A549 (cell line): ENCODE measurements at regions not wholly inside any gene's neighbourhood (a gene's known extent, or its start where the extent isn't known, plus 50 kb on each side); places are given as distances from the start of the nearest gene placed in this dataset.

Experiments used
- ATAC-seq, 2 experiments: fragments of 200-7000 bp in 1 of 2; fragments of >200 bp in 1 of 2; cut with Nextera tagmentation in 1 of 2; cut with Tn5 transposase in 1 of 2; 3 replicates each; pipeline versions ENCODE4 v1.8.0 to v1.9.1; 2018 to 2020; ENCODE audit warnings: mild to moderate bottlenecking in 1 of 2, moderate library complexity in 1 of 2
- CTCF ChIA-PET: fragments of 300-600 bp; sonication (Branson Sonifier 250); formaldehyde crosslinking; extraction: SDS; loops from one replicate; lab custom pipeline; 2021; ENCODE audit warnings: antibody characterized with exemption, inconsistent platforms; lab: Yijun Ruan, JAX
- POLR2A ChIA-PET: fragments of 350-600 bp; formaldehyde crosslinking; extraction: SDS; loops from one replicate; lab custom pipeline; 2021; ENCODE audit warnings: antibody characterized with exemption, inconsistent platforms; lab: Yijun Ruan, JAX
- DNase-seq, 2 experiments: peaks; one replicate each; pipeline versions ENCODE4 v3.0.0 to v3.0.0-alpha.2; 2011 to 2016; ENCODE audit warnings: low read depth in 1 of 2, low spot score in 1 of 2
- FAIRE-seq: peaks from 2 replicates; lab custom pipeline; 2011; peaks lifted over from hg19 to GRCh38; lab: Jason Lieb, UNC
- H3K27ac ChIP-seq, 2 experiments: fragments of >200 bp; sonication (Bioruptor Twin); formaldehyde crosslinking; 3 replicates each; pipeline ENCODE4 v1.5.1; 2016 to 2017
- H3K4me1 ChIP-seq: fragments of >200 bp; sonication (Bioruptor Twin); formaldehyde crosslinking; 3 replicates; pipeline ENCODE4 v1.6.1; 2016
- H3K4me2 ChIP-seq: fragments of >200 bp; sonication (Bioruptor Twin); formaldehyde crosslinking; 3 replicates; pipeline ENCODE4 v1.6.1; 2016
- H3K4me3 ChIP-seq: fragments of >200 bp; sonication (Bioruptor Twin); formaldehyde crosslinking; 3 replicates; pipeline ENCODE4 v1.5.1; 2016
- H3K9me3 ChIP-seq: fragments of >200 bp; sonication (Bioruptor Twin); formaldehyde crosslinking; 3 replicates; pipeline ENCODE4 v1.6.1; 2016
- CEBPB ChIP-seq, 2 experiments: fragments of >200 bp in 1 of 2; sonication (Bioruptor Twin) in 1 of 2; formaldehyde crosslinking in 1 of 2; IDR thresholded peaks; 2 replicates each; pipeline ENCODE4 v1.6.1; 2012 to 2016
- CHD4 ChIP-seq: fragments of 200-600 bp; sonication (generic); IDR thresholded peaks from 2 replicates; pipeline ENCODE4 v1.6.1; 2016; ENCODE audit warnings: antibody characterized with exemption, mild to moderate bottlenecking, borderline replicate concordance
- ESRRA ChIP-seq: fragments of 150-350 bp; IDR thresholded peaks from 2 replicates; pipeline ENCODE4 v1.6.1; 2014; ENCODE audit warnings: mild to moderate bottlenecking, low read length, borderline replicate concordance
- FOSL2 ChIP-seq, 2 experiments: fragments of 450-650 bp in 1 of 2; fragments of >200 bp in 1 of 2; sonication (Bioruptor Twin) in 1 of 2; formaldehyde crosslinking; IDR thresholded peaks; 2 replicates each; pipeline versions ENCODE4 v1.5.0 to v1.6.1; 2016 to 2020; ENCODE audit warnings: mild to moderate bottlenecking in 1 of 2, moderate library complexity in 1 of 2
- HDAC2 ChIP-seq: fragments of 200-600 bp; sonication (generic); IDR thresholded peaks from 2 replicates; pipeline ENCODE4 v1.6.1; 2016
- HEYL ChIP-seq: fragments of 250-450 bp; sonication (Bioruptor Pico); IDR thresholded peaks from 2 replicates; pipeline ENCODE4 v1.8.0; 2021; ENCODE audit warnings: mild to moderate bottlenecking, moderate library complexity
- HOXB5 ChIP-seq: fragments of 250-450 bp; sonication (Bioruptor Pico); IDR thresholded peaks from 2 replicates; pipeline ENCODE4 v1.5.0; 2020; ENCODE audit warnings: mild to moderate bottlenecking, moderate library complexity
- JUNB ChIP-seq: fragments of >200 bp; sonication (Bioruptor Twin); formaldehyde crosslinking; IDR thresholded peaks from 2 replicates; pipeline ENCODE4 v1.6.1; 2016
- MYC ChIP-seq: IDR thresholded peaks from 2 replicates; pipeline ENCODE4 v1.6.1; 2012; ENCODE audit warnings: mild to moderate bottlenecking, inconsistent platforms, low read length, improper control_type of control experiment, borderline replicate concordance
- NR3C1 ChIP-seq: fragments of >200 bp; sonication (Bioruptor Twin); formaldehyde crosslinking; IDR thresholded peaks from 3 replicates; pipeline ENCODE4 v1.6.1; 2017
- POLR2A ChIP-seq: IDR thresholded peaks from 2 replicates; pipeline ENCODE4 v1.6.1; 2012; ENCODE audit warnings: mild to moderate bottlenecking, low read length
- RAD21 ChIP-seq, 2 experiments: fragments of >200 bp in 1 of 2; sonication (Bioruptor Twin) in 1 of 2; formaldehyde crosslinking in 1 of 2; IDR thresholded peaks in 1 of 2; conservative IDR thresholded peaks in 1 of 2; 2 replicates in 1 of 2; 3 replicates in 1 of 2; pipeline ENCODE4 v1.6.1; 2012 to 2018; ENCODE audit warnings: inconsistent platforms in 1 of 2
- RCOR1 ChIP-seq: fragments of 150-350 bp; IDR thresholded peaks from 2 replicates; pipeline ENCODE4 v1.6.1; 2014; ENCODE audit warnings: antibody characterized with exemption, low read length, low read depth
- SMC3 ChIP-seq: fragments of >200 bp; sonication (Bioruptor Twin); formaldehyde crosslinking; IDR thresholded peaks from 3 replicates; pipeline ENCODE4 v1.6.1; 2018; ENCODE audit warnings: inconsistent platforms
- TP53 ChIP-seq: fragments of 250-450 bp; sonication (Bioruptor Pico); IDR thresholded peaks from 2 replicates; pipeline ENCODE4 v1.5.0; 2021; ENCODE audit warnings: mild to moderate bottlenecking, moderate library complexity
- ZSCAN20 ChIP-seq: fragments of 250-450 bp; sonication (Bioruptor Pico); IDR thresholded peaks from 2 replicates; pipeline ENCODE4 v1.8.0; 2022; ENCODE audit warnings: mild to moderate bottlenecking, moderate library complexity
- WGBS: methylation state at CpG from one replicate; pipeline ENCODE4 v1.1.6; 2017; ENCODE audit errors: missing lambda C conversion rate; 5-methylcytosine and 5-hydroxymethylcytosine counted together
- TF ChIP-seq, protein P1 (sequence below): fragments of 450-650 bp; IDR thresholded peaks from 2 replicates; pipeline ENCODE4 v1.6.1; 2014; ENCODE audit warnings: antibody characterized with exemption
- TF ChIP-seq, protein P2 (sequence below): fragments of >200 bp; sonication (Bioruptor Twin); formaldehyde crosslinking; IDR thresholded peaks from 3 replicates; pipeline ENCODE4 v1.6.1; 2016
- TF ChIP-seq, protein P3 (sequence below): fragments of 250-450 bp; sonication (Bioruptor Pico); IDR thresholded peaks from 2 replicates; pipeline ENCODE4 v1.5.0; 2020; ENCODE audit warnings: low read depth, mild to moderate bottlenecking, moderate library complexity
- TF ChIP-seq, protein P4 (sequence below): fragments of >200 bp; sonication (Bioruptor Twin); formaldehyde crosslinking; IDR thresholded peaks from 3 replicates; pipeline ENCODE4 v1.5.1; 2016

DNA sequence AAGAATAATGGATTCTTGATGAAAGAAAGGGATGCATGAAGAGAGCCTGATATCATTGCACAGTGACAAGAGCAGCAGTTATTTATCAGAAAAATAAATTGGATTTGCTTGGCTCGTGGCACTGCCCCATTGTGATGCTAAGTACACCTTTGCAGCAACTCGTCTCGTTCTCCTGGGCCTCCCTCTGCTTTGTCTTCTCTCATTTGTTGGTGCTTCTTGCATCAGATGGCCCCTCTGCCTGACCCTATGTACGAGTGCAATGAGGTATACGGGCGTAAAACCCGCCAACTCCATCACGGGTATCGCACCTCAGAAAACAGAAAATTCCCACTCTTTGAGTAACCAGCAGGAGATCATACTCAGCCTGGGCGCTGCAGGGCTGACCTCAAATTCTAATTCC lies 107.2 kb upstream of the C10orf90 start:
- no peaks in the 10 kb centered on the region for H3K4me1 ChIP-seq
- ATAC-seq (no peak), DNase-seq (no peak)

DNA sequence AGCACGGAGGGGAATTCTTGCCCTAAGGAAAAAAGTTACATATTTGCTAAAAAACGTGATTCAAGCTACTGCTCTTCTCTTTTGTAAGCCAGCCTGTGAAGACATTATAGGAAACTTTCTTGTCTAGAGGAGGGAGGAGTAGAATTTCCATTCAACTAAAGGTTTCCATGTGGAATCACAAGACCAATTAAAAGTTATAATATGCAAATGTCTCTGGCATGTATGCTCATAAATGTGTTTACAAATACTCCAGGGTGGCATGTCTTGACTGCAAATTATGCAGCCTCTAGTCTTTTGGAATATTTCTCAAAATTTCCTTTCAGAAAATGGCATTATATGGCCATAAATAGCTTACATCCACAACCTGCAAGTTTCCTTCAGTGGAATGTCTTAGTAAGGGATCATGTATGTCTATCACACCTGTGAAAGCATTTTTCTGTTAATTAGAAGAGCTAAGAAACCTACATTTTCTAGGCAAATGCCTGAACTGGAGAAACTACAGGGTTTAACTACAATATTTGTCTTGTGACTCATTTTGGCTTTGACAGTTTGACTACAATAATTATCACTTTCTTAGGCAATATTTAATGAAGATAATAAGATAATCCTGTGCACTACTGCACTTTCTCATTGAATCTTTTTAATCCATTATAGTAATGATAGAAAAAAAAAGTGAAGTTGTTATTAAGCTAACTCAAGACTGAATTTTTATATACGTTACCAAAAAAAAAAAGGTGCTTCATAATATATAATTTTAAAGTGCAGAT lies 111.1 kb upstream of the C10orf90 start:
- CTCF ChIA-PET: interaction anchor here (0.6 kb wide), 1 partner anchor 91 kb away, joined by 3 read pairs; no protein-coding TSS in a partner anchor
- no peak overlapping the region for H3K4me3 ChIP-seq
- no peak for DNase-seq
- H3K4me1 ChIP-seq: no peaks in the 10 kb centered on the region
- ATAC-seq: no peak
- TF ChIP-seq, protein P1, sequence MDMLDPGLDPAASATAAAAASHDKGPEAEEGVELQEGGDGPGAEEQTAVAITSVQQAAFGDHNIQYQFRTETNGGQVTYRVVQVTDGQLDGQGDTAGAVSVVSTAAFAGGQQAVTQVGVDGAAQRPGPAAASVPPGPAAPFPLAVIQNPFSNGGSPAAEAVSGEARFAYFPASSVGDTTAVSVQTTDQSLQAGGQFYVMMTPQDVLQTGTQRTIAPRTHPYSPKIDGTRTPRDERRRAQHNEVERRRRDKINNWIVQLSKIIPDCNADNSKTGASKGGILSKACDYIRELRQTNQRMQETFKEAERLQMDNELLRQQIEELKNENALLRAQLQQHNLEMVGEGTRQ: no peak
- no peak for TF ChIP-seq HOXB5 (CRISPR knock-in tag)
- no peak overlapping the region for H3K4me2 ChIP-seq
- FAIRE-seq: no peak
- POLR2A ChIA-PET: no interaction called here
- H3K27ac ChIP-seq: no peak overlapping the region
- WGBS: under 1% methylated on average over 3 of the region's 3 CpGs
- H3K9me3 ChIP-seq: no peaks in the 10 kb centered on the region

More for the DNA sequence above, 107.2 kb upstream of the C10orf90 start:
- TF ChIP-seq CEBPB (IDR thresholded peaks at IDR 0.05): no peak
- TF ChIP-seq JUNB: no peak
- no peak for TF ChIP-seq RCOR1
- TF ChIP-seq HEYL (CRISPR knock-in tag): no peak
- no peak for TF ChIP-seq TP53 (CRISPR knock-in tag)
- TF ChIP-seq, protein P2, sequence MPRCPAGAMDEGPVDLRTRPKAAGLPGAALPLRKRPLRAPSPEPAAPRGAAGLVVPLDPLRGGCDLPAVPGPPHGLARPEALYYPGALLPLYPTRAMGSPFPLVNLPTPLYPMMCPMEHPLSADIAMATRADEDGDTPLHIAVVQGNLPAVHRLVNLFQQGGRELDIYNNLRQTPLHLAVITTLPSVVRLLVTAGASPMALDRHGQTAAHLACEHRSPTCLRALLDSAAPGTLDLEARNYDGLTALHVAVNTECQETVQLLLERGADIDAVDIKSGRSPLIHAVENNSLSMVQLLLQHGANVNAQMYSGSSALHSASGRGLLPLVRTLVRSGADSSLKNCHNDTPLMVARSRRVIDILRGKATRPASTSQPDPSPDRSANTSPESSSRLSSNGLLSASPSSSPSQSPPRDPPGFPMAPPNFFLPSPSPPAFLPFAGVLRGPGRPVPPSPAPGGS: no peak
- no peak for TF ChIP-seq CHD4
- TF ChIP-seq SMC3: no peak
- TF ChIP-seq FOSL2 (IDR thresholded peaks at IDR 0.05): no peak
- no peak for TF ChIP-seq FOSL2 (CRISPR knock-in tag; IDR thresholded peaks at IDR 0.05)
- no peak for TF ChIP-seq ZSCAN20 (CRISPR knock-in tag)
- no peak for TF ChIP-seq MYC
- no peak for TF ChIP-seq NR3C1
- no peak for TF ChIP-seq HDAC2
- TF ChIP-seq RAD21 (conservative IDR thresholded peaks at IDR 0.05 in 1 of 2, IDR thresholded peaks at IDR 0.05 in 1 of 2): no peak
- TF ChIP-seq POLR2A: no peak
- TF ChIP-seq, protein P3, sequence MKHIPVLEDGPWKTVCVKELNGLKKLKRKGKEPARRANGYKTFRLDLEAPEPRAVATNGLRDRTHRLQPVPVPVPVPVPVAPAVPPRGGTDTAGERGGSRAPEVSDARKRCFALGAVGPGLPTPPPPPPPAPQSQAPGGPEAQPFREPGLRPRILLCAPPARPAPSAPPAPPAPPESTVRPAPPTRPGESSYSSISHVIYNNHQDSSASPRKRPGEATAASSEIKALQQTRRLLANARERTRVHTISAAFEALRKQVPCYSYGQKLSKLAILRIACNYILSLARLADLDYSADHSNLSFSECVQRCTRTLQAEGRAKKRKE: no peak
- TF ChIP-seq, protein P4, sequence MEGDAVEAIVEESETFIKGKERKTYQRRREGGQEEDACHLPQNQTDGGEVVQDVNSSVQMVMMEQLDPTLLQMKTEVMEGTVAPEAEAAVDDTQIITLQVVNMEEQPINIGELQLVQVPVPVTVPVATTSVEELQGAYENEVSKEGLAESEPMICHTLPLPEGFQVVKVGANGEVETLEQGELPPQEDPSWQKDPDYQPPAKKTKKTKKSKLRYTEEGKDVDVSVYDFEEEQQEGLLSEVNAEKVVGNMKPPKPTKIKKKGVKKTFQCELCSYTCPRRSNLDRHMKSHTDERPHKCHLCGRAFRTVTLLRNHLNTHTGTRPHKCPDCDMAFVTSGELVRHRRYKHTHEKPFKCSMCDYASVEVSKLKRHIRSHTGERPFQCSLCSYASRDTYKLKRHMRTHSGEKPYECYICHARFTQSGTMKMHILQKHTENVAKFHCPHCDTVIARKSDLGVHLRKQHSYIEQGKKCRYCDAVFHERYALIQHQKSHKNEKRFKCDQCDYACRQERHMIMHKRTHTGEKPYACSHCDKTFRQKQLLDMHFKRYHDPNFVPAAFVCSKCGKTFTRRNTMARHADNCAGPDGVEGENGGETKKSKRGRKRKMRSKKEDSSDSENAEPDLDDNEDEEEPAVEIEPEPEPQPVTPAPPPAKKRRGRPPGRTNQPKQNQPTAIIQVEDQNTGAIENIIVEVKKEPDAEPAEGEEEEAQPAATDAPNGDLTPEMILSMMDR: no peak
- TF ChIP-seq ESRRA: no peak
- POLR2A ChIA-PET: no interaction called here
- H3K4me3 ChIP-seq: no peak overlapping the region
- WGBS: 38% methylated on average over 10 of the region's 10 CpGs
- CTCF ChIA-PET: no interaction called here
- no peak overlapping the region for H3K27ac ChIP-seq
- H3K4me2 ChIP-seq: no peak overlapping the region
- FAIRE-seq: no peak
- no peaks in the 10 kb centered on the region for H3K9me3 ChIP-seq
